ENCODE measurements at regions not wholly inside any gene's neighbourhood (a gene's known extent, or its start where the extent isn't known, plus 50 kb on each side); places are given as distances from the start of the nearest gene placed in this dataset.

- TF ChIP-seq, protein P1, sequence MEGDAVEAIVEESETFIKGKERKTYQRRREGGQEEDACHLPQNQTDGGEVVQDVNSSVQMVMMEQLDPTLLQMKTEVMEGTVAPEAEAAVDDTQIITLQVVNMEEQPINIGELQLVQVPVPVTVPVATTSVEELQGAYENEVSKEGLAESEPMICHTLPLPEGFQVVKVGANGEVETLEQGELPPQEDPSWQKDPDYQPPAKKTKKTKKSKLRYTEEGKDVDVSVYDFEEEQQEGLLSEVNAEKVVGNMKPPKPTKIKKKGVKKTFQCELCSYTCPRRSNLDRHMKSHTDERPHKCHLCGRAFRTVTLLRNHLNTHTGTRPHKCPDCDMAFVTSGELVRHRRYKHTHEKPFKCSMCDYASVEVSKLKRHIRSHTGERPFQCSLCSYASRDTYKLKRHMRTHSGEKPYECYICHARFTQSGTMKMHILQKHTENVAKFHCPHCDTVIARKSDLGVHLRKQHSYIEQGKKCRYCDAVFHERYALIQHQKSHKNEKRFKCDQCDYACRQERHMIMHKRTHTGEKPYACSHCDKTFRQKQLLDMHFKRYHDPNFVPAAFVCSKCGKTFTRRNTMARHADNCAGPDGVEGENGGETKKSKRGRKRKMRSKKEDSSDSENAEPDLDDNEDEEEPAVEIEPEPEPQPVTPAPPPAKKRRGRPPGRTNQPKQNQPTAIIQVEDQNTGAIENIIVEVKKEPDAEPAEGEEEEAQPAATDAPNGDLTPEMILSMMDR (IDR thresholded peaks at IDR 0.05; ENCODE audit: borderline replicate concordance, extremely low read depth, low read length, poor library complexity, severe bottlenecking), result no peak
- no peak for TF ChIP-seq EZH2 (IDR thresholded peaks at IDR 0.05; ENCODE audit: borderline replicate concordance, low read depth, low read length, severe bottlenecking)
Measured at GRCh38 chr5:72667708-72668107, 148.8 kb upstream of the TNPO1 start.
